IPS-NIHi7 (cell line): ENCODE measurements at regions not wholly inside any gene's neighbourhood (a gene's known extent, or its start where the extent isn't known, plus 50 kb on each side); places are given as distances from the start of the nearest gene placed in this dataset.
"Not testable (repeated sequence)": the region's sequence is repeated elsewhere in the genome, so short reads cannot be mapped to it uniquely, and the experiment has no call there.

ENCODE experiments used
- DNase-seq: peaks from one replicate; pipeline ENCODE4 v3.0.0; 2012; ENCODE audit warnings: mixed read lengths; ENCODE audit errors: extremely low spot score

DNA sequence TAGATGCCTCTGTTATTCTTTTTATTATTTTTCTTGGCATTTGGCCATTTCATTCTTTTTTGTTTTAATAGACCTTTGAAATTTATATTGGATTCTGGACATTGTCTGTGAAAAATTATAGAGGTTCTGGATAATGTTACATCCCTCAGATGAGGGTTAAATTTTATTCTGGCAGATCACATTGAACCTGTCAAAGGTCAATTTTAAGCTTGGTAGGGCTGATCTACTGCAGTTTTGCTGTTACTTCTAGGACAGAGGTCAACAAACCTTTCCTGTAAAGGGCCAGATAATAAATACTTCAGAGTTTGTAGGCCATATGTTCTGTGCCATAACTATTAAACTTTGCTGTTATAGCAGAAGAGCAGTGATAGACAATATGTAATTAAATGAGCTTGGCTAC lies 318.9 kb upstream of the DPPA4 start:
- DNase-seq, result no peak

DNA sequence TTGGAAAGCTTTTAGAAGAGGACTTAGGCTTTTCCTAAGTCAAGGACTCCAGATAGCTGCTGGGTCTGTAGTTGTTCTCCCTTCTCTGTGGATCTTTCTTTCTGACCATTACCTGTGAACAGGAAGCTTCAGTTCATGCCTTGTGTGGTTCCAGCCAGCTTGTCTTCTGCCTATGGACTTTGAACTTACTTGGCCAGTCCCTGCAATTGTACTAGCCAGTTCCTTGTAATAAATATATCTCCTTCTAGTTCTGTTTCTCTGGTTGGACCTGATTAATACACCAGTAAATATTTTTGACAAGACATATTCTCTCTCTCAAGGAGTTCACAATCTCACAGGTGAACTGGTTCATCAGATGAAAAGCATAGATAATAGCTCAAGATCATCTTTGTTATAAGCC lies 341.3 kb upstream of the DPPA4 start:
- DNase-seq, result no peak

DNA sequence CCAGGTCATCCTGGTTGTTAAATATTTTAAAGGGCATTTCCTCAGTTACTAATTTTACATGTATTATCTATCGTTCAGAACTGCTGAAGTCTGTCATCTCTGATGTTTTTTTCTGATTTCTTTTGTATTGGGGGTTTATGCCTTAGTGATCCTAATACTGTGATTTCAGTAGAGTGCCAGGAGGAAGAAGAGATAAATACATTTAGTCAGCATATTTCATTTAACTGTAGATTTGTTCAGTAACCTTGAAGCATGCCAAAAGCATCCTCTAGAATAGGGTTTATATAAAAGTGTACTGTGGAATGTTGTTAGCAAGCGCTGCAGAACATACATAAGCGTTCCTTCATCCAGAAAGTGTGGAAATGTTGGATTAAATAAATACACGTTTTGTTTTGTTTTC lies 342.3 kb upstream of the DPPA4 start:
- DNase-seq, result no peak

DNA sequence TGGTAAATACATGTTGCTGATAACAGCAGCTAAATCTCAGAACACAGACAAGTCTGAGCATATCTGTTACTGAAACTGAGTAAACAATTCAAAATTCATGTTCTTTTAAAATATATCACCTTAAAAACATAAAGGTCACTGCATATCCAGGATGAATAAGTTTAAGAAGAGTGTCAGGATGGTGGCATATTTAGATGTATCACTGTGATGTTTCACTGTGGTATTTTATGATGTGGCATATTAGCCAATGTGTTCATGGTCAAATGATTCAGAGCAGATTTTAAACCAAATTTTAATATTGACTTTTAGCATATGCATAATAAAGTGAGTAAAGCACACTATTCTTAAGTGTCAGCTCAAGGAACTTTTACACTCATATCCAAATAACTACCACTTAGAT lies 346.4 kb upstream of the DPPA4 start:
- no peak for DNase-seq

DNA sequence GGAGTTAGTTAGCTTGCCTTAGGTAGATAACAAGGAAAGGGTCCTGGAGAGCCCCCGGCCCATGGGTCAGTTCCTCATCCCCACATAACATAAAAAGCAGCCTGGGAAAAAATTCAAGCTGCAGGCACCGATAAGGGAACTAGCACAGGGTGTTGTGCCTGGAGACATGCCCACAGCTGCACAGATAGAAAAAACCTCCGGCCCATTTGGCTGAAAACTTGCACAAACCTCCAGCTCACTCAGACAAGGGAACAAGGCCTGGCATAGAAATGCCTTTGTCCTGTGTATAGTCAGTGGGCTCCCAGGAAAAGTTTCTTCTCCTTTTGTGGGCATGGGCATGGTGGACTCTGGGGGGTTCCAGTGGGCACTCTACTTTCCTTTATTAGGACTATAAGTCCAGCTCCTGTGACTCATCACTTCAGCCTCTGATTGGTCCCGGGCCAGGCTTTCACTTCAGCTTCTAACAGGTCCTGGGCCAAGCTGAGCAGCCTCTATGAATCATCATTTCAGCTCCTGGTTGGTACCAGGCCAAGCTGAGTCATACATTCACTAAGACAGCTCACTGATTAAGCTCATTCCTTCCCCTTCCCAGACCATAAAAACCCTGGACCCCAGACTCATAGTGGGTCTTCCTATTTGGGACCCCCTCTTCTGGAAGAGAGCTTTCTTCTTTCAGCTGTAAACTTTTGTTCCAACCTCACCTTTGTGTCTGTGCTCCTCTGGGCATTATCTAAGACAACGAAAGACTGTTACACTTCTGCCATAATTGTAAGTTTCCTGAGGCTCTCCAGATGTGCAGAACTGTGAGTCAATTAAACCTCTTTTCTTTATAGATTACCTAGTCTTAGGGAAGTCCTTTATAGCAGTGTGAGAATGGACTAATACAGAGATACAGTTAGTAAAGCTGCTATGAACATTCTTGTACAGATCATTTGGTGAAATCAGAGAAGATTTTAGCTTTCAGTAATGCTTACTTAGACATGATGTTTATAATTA lies 348.0 kb upstream of the DPPA4 start:
- DNase-seq, result peak; percentile 13

DNA sequence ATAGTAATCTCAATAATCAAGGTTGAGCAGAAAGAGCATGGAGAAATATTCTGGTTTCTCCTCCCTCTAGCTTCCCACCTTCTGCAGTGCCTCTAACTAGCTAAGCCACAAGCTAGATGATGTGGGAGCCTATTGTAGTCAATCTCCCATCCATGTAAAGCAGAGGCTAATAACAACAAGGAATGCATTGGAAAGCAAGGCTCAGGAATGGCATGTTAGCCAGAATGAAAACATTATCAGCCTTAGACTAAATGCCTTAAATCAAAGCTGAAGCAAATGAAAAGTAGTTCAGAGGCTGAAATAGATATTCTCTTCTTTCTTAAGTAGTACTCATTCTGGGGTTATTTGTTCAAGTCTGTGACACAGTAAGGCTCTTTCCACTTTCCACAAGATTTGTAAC lies 350.3 kb upstream of the DPPA4 start:
- no peak for DNase-seq

DNA sequence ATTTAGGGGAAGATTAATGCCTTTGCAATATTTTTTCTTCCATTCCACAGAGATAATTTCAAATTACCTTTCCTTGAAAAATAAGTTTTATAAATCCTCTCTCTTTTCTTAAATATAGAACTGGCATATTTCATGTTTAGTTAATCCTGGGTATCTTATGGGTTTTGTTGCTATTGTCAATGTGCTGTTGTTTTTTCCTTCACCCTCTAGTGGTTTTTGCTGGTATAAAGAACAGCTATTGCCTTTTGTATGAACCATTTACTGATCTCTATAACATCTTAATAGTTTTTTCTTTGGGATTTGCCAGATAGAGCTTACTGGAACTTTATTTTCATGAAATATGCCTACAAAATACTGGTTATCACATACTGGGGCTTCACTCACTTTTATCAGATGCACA lies 359.6 kb upstream of the DPPA4 start:
- DNase-seq, result no peak

DNA sequence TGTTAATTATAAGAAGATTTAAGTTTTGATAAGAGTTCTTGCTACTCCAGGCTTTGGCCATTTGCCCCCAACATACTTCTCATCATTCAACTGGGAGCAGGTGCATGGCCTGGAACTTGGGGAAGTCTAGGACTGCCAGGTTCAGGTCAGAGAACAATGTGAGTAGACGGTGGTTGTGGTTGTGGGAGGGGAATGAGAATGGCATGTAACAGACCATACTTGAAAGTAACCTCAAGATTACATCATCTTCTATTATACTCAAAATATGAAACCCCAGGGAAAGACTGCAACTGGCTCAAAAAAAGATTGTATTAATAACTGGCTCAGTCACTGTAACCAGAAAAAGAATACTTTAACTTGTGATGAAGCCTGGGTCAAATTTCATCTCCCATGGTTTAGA lies 364.9 kb upstream of the DPPA4 start:
- no peak for DNase-seq

DNA sequence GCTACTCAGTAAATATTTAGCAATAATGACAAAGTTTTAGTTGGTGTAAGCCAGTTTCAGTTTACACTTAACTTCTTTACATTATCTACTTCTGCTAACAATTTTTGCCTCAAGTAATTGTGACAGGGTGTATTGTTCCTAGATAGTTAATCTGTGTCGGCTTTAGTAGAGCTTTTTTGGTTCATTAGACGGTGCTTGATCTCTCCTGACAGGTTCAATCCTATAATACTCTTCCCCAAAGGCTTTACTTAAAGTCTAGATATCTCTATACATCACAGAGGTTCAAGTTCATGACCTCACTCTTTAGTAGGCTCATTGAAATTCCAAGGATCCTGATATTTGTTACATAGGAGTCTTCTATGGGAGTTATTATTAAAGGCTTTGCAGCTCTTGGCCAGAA lies 365.6 kb upstream of the DPPA4 start:
- no peak for DNase-seq

DNA sequence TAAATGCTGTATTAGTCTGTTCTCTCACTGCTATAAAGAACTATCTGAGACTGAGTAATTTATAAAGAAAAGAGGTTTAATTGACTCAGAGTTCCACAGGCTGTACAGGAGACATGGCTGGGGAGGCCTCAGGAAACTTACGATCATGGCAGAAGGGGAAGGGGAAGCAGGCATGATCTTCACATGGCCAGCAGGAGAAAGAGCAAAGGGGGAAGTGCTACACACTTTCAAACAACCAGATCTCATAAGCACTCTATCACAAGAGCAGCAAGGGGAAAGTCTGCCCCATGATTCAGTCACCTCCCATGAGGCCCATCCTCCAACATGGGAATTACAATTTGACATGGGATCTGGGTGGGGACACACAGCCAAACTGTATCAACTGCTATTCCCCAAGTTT lies 367.8 kb upstream of the DPPA4 start:
- not testable (repeated sequence) for DNase-seq

DNA sequence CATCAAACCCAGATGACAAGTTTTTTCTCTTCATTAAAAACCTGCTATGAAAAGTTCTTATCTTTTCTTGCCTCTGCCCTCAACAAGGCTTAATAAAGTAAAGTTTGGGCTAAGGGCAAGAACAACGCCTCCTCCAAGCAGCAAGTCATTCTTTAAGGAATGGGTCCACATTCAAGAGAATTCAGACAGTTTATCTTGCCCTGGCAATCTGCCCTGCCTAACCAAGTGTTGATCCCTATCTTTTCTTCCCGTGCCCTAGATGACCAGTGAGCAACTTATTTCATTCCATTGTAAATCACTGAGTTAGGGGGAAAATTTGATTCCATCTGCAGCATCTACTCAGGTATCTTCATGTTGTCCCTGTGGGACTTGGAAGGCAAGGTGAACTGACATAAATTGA lies 370.3 kb upstream of the DPPA4 start:
- no peak for DNase-seq

DNA sequence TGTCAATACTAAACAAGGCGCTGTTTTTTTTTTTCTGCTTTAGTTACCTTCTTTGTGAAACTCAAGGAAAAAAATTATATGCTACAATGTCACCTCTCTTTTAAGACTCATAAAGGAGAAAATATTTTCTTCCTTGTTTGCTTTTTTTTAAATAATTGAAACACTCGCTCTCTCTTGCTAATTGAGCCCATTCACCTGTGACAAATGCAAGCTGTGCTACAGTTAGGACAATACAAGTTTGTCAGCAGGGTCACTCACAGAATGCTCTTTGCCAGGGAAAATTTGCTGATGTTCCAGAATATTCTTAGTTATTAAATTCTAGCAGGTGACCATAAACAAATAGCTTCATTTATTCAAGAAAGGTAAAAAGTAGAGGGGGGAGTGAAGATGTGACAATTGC lies 375.9 kb upstream of the DPPA4 start:
- DNase-seq, result no peak

DNA sequence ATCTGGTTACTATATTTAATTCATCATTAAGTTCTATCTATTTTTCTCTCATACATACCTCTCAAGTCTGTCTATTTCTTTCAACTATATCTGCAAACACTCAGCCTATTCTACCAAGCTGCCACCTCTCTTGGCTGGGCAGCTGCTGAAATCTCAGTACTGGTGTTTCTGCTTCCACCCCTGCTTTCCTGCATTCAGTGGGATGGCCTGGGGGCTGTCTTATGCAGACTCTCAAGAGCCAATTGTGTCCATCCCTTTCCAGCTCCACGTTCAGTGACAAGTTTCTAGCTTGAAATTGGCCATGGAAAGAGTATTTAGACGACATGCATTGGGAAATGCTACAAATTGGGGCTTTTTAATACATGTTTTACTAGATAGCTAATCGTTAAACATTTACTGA lies 378.4 kb upstream of the DPPA4 start:
- DNase-seq, result peak; percentile 15

DNA sequence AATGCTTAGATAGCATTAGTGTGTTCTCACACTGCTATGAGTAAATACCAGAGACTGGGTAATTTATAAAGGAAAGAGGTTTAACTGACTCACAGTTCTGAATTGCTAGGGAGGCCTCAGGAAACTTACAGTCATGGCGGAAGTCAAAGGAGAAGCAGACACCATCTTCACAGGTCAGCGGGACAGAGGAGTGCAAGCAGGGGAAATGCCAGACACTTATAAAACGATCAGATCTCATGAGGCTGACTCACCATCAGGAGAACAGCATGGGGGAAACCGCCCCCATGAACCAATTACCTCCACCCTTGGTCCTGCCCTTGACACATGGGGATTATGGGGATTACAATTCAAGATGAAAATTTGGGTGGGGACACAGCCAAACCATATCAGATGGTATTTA lies 381.5 kb upstream of the DPPA4 start:
- DNase-seq, result no peak

DNA sequence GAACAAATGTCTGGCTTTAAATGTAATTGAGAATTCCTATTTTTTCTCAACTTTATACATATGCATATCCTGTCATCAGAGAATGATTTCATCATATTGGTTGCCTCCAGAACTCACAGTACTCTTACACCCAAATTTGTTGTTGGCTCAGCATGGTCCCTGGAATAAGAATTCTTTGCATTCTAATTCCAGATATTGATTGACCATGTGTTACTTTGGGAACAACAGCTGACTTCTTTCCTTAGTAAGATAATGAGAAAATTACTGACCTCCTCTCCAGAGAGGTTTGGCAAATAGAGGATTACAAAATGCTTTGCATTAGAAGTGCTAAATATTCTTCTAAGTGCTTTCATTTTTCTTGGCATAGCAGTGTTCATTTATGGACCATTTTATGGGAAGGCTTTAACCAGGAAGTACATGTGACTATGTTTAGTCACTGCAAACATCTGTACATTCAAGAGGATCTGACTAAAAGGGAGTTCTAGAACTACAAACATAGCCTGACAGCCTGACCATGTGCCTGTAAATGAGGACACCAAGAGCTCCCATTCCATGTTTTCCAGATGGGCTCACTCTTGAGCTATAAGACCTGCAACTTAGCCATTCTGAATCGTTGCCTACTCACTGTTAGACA lies 391.6 kb upstream of the DPPA4 start:
- no peak for DNase-seq

DNA sequence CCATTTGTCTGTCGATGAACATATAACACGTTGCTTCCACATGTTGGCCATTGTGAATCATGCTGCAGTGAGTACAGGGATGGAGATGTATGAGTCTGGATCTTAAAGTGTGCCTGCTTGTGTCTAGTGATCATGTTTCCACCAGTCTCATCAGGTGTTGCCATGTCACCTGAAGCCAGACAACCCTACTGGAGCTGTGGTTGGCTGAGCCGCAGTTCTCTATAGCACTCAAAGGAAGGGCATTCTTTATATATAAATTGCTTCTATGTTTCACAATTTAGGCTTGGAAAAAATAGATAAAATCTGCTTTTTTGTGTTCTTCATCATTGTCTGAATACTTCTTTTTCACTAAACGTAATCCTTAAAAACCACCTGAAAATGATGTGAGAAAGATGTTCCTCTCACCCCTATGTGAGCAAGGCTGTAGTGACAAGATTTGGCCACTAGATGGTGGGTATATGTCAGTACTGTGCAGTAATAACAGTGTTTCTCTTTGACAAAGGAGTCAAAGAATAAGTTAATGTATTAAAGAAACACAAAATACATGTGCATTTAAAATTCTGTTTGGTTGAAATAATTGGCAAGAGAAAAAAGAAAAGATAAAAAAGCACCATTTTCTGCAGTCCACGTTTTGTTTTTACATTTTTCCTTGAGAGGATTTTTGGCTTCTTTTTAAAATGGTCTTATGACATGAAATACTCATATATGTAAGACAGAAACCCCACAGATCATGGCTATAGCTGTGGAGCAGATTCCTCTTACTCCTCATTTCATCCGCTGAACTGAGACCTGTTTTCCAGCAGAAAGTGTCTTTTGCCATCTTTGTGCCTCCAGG lies 394.5 kb upstream of the DPPA4 start:
- DNase-seq, result peak; percentile 43

DNA sequence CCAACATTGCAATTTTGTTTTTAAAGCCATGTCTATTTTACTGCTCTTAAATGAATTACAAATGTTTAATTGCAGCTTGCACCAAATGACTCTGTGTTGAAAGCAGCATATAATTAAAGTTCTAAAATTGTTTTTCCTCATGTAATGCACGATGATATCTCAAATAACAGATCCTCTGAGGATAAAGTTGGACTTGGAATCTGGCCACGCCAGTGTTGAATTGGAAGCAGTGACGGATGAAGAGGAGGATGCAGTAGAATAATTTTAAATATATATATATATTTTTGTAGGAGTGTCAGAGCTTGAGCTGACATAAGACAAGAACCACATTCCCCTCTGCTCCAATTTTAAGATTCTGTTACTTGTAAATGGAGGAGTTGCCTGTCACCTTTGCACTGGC lies 406.6 kb upstream of the DPPA4 start:
- no peak for DNase-seq

DNA sequence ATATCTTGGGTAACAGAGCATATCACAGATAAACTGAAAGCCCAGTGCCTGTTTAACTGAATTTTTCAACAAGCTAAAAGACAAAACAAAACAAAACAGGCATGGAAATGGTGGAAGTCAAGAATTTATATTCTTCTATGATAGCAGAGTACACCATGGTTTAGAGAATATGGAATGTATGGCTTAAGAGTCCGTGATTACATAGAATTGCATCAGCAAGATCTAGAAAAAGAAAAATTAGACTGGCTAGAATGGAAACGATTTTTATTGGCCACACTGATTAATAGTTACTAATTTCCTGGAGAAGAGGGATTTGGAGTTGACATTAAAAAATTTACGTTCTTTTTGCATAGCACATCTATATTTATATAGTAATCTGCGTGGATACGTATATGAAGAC lies 435.2 kb upstream of the DPPA4 start:
- no peak for DNase-seq

DNA sequence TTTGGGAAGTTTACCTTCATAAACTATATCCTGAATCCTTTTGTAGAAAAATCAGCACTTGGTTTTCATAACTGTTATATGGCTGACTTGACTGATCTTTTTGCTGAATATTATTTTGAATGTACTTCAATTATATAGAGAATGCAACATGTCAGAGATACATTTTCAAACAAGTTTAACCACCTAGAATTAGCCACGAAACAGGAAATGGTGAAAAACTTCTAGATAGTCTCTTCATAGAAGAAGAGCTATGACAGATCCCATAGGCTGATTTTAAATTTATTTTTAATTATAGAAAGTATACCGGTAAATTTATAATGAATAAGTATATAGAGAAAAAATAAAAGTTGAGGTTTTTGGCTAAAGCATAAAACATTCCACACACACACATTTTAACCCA lies 436.8 kb upstream of the DPPA4 start:
- no peak for DNase-seq

DNA sequence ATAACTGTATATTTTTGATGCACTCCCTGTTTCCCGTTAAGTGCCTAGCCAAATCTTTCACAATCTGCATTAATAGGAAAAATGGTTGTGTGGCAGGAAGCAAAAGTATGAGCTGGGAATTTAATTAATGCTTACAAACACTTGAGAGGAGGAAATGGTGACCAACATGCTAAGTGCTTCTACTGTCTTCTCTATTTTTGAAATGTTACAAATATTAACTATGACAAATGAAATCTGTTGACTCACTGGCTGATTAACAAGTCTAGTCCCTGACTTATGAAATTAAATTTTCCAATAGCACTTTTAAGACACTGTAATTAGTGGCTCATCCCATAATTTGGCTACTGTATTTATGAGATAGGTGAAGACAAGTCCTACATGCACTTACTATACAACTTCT lies 446.9 kb upstream of the DPPA4 start:
- DNase-seq, result no peak

DNA sequence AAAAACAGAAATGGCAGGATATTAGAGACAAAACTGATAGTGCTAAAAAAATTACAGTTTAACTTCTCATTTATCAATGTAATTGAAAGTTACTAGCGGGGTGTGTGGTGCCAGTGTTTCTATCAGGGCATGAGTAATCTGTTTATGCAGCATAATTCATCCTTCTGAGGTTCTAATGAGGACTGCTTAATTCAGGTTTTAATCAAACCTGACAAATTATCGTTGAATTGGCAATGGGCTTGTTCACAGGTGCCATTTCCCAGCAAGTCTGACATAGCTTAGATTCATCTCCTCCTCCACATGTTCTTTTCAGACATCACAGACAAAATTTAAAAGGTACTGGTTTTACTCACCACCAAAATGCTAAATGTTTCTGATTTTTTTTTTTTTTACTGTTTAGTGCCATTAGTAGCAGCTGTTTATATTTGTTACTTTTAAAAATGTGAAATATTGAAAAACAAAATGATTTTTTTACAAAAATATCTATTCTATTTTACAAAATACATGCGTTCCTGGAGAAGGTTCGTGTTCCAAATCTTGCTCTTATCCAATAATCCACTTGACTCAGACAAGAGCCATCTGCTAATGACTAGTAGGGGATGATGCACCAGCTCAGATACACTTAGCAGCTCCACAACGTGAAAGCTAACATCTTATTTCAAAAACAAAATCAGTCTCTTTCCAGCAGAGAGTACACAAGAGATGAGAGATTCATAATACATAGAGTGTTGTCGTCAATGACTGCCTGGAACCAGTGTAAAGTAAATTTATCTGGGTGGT lies 447.7 kb upstream of the DPPA4 start:
- DNase-seq, result no peak

DNA sequence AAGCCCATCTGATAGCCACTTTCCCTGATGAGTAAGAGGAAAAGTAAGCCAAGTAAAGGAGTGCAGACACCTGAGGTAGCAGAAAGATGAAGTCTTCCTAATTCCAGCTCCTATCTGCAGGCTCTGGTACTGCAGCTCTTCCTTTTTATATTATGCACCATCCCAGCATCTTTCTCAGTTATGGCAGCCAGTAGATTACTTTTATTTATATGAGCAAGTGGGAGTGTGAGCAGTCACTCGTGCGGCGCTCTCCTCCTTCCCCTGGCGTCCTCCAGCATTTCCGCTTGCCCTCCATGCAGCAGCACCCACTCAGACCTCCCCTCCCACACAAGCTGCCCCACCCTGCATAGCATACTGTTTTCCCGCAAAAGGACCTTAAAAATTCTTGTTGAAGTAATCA lies 465.9 kb upstream of the DPPA4 start:
- peak; percentile 40 for DNase-seq
